Pancreas (tissue), 10 donors: ENCODE measurements at regions not wholly inside any gene's neighbourhood (a gene's known extent, or its start where the extent isn't known, plus 50 kb on each side); places are given as distances from the start of the nearest gene placed in this dataset.

Experiments
- ATAC-seq, 4 donors: fragments of 200-7000 bp; cut with Tn5 transposase; one replicate each; pipeline versions ENCODE4 v1.8.0 to v1.9.1; 2020; ENCODE audit warnings: mild to moderate bottlenecking in 4 of 4, moderate library complexity in 4 of 4
- DNase-seq, 6 donors: peaks; one replicate each; pipeline ENCODE4 v3.0.0-alpha.2; 2020
- FAIRE-seq: peaks from 2 replicates; lab custom pipeline; 2012; peaks lifted over from hg19 to GRCh38; lab: Jason Lieb, UNC
- H3K27ac ChIP-seq, 4 donors: fragments of 200-600 bp; sonication (generic); 1 replicate in 3 of 4; 2 replicates in 1 of 4; pipeline versions ENCODE4 v1.5.0 to v1.8.0; 2020
- H3K27me3 ChIP-seq, 4 donors: fragments of 200-600 bp; one replicate each; pipeline ENCODE4 v1.8.0; 2021
- H3K36me3 ChIP-seq, 3 donors: fragments of 200-600 bp; sonication (generic) in 1 of 3; one replicate each; pipeline versions ENCODE4 v1.5.0 to v1.8.0; 2020 to 2021
- H3K4me1 ChIP-seq, 3 donors: fragments of 200-600 bp; one replicate each; pipeline ENCODE4 v1.8.0; 2021
- H3K4me3 ChIP-seq, 4 donors: fragments of 200-600 bp; sonication (generic) in 2 of 4; one replicate each; pipeline versions ENCODE4 v1.5.0 to v1.8.0; 2020 to 2021
- H3K9me3 ChIP-seq, 4 donors: fragments of 200-600 bp; one replicate each; pipeline ENCODE4 v1.8.0; 2021
- WGBS, 2 donors: extraction: QIAGEN DNeasy Blood & Tissue Kit; methylation state at CpG; one replicate each; pipeline ENCODE4 v1.1.7; 2013; 5-methylcytosine and 5-hydroxymethylcytosine counted together
- intact Hi-C, 3 donors: fragments of 100-400 bp; cut with DNase I; formaldehyde crosslinking; loops; one replicate each; pipeline versions ENCODE4 v1.11.1 to v1.14.2; 2022
- TF ChIP-seq, protein P1 (sequence below), 4 donors: fragments of 200-600 bp; sonication (generic) in 3 of 4; IDR thresholded peaks; one replicate each; pipeline versions ENCODE4 v1.5.0 to v1.8.0; 2021; ENCODE audit warnings: antibody characterized with exemption in 4 of 4
- donor health status: healthy with polysubstance abuse.
- donor health status: DM: no; HTN: no; CAD: no; lungs with moderate emphysema.
- donor health status: DM: no; HTN: no; CAD: no.
- donor health status: control.
- donor health status: control.
- donor health status: Bipolar disorder and iron deficiency.
- donor health status: DM: yes; HTN: yes; CAD: no.
- donor health status: DM: no; HTN: no; CAD: no.
- donor health status: DM: no; HTN: no; CAD: no.
- donor health status: DM: yes; HTN: yes; CAD: no.

DNA sequence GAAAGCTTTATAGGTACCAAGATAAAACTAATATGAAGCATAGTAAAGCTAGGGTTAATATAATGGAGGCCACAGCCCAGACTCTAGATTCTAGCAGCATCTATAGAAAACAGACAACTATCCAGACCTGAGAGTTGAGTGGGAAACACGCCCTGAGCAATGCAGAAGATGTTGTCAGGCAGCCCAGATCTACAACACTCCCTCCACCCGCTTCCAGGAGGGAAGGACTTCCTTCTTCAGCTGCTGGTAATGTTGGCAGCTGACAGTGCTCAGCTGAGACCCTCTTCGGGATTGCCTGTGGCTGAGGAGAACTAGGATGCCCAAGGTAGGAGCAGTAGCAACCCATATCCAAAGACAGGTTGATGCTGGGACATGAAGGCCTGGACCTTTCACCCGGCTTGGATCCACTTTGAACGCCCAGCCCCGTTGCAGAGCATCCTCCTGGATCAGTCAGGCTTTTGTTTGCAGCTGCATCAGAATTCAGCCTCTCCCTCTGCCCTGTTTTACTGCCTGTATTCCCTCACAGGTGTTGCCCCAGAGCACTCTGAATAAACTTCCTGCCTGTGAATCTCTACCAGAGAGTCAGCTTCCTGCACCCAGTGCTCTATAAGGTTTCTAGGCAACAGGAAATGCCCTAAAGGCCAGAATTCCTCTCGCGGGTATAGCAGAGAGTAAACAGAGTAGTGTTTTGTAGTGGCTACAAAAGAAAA is 174.7 kb upstream of the IL12A start:
- no peaks in the 10 kb centered on the region for H3K27me3 ChIP-seq
- no peaks in the 10 kb centered on the region for H3K4me1 ChIP-seq
- H3K4me3 ChIP-seq = no peak overlapping the region
- no peaks in the 10 kb centered on the region for H3K9me3 ChIP-seq
- 45 to 47% methylated on average over 8 of the region's 8 CpGs for WGBS, 2 donors
- no peaks in the 10 kb centered on the region for H3K36me3 ChIP-seq
- H3K27ac ChIP-seq = no peak overlapping the region
- DNase-seq (no peak), FAIRE-seq (no peak), ATAC-seq (peak in 2 of 4 donors; percentile 68 to 76)
- intact Hi-C loops = no loop called here
- TF ChIP-seq, protein P1, sequence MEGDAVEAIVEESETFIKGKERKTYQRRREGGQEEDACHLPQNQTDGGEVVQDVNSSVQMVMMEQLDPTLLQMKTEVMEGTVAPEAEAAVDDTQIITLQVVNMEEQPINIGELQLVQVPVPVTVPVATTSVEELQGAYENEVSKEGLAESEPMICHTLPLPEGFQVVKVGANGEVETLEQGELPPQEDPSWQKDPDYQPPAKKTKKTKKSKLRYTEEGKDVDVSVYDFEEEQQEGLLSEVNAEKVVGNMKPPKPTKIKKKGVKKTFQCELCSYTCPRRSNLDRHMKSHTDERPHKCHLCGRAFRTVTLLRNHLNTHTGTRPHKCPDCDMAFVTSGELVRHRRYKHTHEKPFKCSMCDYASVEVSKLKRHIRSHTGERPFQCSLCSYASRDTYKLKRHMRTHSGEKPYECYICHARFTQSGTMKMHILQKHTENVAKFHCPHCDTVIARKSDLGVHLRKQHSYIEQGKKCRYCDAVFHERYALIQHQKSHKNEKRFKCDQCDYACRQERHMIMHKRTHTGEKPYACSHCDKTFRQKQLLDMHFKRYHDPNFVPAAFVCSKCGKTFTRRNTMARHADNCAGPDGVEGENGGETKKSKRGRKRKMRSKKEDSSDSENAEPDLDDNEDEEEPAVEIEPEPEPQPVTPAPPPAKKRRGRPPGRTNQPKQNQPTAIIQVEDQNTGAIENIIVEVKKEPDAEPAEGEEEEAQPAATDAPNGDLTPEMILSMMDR (IDR thresholded peaks at IDR 0.05) = no peak

DNA sequence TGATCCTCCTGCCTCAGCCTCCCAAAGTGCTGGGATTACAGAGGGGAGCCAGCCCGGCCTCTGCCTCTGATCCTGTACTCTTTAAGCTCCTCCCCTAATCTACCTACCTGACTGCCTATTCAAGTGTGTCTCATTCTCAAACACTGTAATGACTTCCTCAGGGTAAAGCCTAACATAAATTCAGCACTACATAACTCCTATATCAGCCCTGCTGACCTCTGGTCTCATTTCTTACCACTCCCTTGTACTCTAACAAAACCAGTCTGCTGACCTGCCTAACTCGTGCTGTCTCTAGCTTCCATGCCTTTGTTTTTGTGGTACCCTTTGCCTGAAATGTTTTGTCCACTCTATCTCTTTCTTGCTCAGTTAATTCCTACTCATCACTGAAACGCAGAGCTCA is 172.1 kb upstream of the IL12A start:
- H3K4me1 ChIP-seq = no peaks in the 10 kb centered on the region
- ATAC-seq = no peak
- H3K36me3 ChIP-seq = no peaks in the 10 kb centered on the region
- no peaks in the 10 kb centered on the region for H3K9me3 ChIP-seq
- WGBS, 2 donors = 79 to 86% methylated on average over 3 of the region's 3 CpGs
- TF ChIP-seq, protein P1 (IDR thresholded peaks at IDR 0.05) = no peak
- H3K27me3 ChIP-seq = no peaks in the 10 kb centered on the region
- intact Hi-C loops = no loop called here
- DNase-seq = no peak
- no peak overlapping the region for H3K4me3 ChIP-seq
- H3K27ac ChIP-seq = no peak overlapping the region
- FAIRE-seq = no peak

DNA sequence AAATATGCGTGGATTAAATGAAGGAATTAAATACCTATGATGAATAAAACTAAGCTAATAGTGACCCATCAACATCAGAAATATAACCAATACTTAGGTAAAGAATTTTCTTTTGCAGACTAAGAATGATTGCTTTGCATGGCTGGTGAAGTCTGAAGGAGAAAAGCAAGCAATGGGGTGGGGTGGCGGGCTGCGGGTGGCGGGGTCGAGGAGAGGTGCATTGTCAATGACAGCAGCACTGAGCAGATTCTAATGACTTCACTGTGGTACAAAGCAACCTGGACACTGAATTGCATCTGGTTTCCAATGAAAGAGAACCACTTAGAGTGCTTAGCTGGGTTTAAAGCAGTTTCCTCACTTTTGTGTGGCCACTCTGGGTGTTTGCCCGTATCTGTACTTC is 171.5 kb upstream of the IL12A start:
- FAIRE-seq = no peak
- Histone ChIP-seq H3K36me3 (no peaks in the 10 kb centered on the region), H3K27me3 (no peaks in the 10 kb centered on the region), H3K4me3 (no peak overlapping the region), H3K27ac (no peak overlapping the region), H3K4me1 (no peaks in the 10 kb centered on the region), H3K9me3 (no peaks in the 10 kb centered on the region)
- TF ChIP-seq, protein P1 (IDR thresholded peaks at IDR 0.05) = no peak
- 86 to 90% methylated on average over 6 of the region's 6 CpGs for WGBS, 2 donors
- intact Hi-C loops = no loop called here
- no peak for DNase-seq
- ATAC-seq = no peak

DNA sequence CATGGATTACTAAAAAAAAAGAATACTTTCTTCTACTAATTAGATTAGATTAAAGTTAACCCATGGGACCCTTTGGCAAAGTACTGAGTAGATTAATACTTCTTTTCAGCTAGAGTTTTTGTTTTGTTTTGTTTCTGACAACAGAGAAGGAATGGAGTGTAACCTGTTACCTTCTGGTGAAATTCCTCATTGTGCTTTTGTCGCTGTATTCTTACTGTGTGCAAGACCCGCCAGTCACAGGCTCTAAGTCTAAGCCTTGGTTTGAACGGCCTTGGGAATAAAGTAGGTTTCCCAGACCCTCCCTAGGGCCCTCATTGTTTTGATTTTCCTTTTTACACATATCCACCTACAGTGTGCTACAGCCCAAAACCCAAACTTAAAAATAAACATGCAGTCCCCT is 171.1 kb upstream of the IL12A start:
- H3K4me3 ChIP-seq = no peak overlapping the region
- H3K27ac ChIP-seq = no peak overlapping the region
- H3K4me1 ChIP-seq = no peaks in the 10 kb centered on the region
- intact Hi-C loops = no loop called here
- DNase-seq (no peak), ATAC-seq (no peak), FAIRE-seq (no peak)
- H3K27me3 ChIP-seq = no peaks in the 10 kb centered on the region
- TF ChIP-seq, protein P1 (IDR thresholded peaks at IDR 0.05) = no peak
- H3K9me3 ChIP-seq = no peaks in the 10 kb centered on the region
- no peaks in the 10 kb centered on the region for H3K36me3 ChIP-seq
- 77 to 87% methylated on average over 3 of the region's 3 CpGs for WGBS, 2 donors

DNA sequence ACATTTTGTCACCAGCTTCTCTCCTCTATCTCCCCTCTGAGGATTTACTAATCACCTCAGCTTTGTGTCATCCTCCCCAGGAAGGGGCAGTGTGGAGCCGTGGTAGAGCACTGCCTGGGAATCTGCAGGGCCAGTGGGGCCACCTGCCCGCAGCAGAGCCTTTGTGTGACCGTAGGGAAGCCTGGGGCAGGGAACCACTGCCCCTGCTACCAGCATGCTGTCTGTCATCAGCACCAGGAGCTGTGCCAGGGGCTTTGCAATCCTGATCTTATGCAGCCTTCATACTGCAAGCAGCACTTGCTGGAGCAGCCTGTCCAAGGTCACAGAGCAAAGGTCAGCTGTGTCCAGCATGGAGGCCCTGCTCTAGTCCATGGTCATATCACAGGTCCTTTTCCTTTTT is 170.2 kb upstream of the IL12A start:
- TF ChIP-seq, protein P1 (IDR thresholded peaks at IDR 0.05) = no peak
- intact Hi-C loops = no loop called here
- no peak for FAIRE-seq

More for the DNA sequence above, 170.2 kb upstream of the IL12A start:
- Histone ChIP-seq H3K27me3 (no peaks in the 10 kb centered on the region), H3K9me3 (no peaks in the 10 kb centered on the region), H3K4me3 (no peak overlapping the region), H3K27ac (no peak overlapping the region), H3K4me1 (no peaks in the 10 kb centered on the region), H3K36me3 (no peaks in the 10 kb centered on the region)
- ATAC-seq = peak in 1 of 4 donors; percentile 14
- WGBS, 2 donors = 54 to 58% methylated on average over 3 of the region's 3 CpGs
- DNase-seq = no peak
